Prostate gland (tissue), 2 donors: ENCODE measurements at regions not wholly inside any gene's neighbourhood (a gene's known extent, or its start where the extent isn't known, plus 50 kb on each side); places are given as distances from the start of the nearest gene placed in this dataset.

Source experiments
- CTCF ChIP-seq, 4 experiments: fragments of 200-600 bp in 2 of 4; fragments of 450-650 bp in 2 of 4; sonication (generic) in 2 of 4; IDR thresholded peaks; 1 replicate in 3 of 4; 2 replicates in 1 of 4; pipeline ENCODE4 v1.5.1; 2016 to 2019; ENCODE audit warnings: antibody characterized with exemption in 4 of 4, mild to moderate bottlenecking in 2 of 4, moderate library complexity in 2 of 4
- POLR2AphosphoS5 ChIP-seq: sonication (generic); formaldehyde crosslinking; IDR thresholded peaks from one replicate; pipeline ENCODE4 v1.6.1; 2017; ENCODE audit warnings: antibody characterized with exemption

GRCh38 chr2:194002699-194003368 lies 1654.2 kb upstream of the SLC39A10 start:
- TF ChIP-seq CTCF (IDR thresholded peaks at IDR 0.05) (no peak), POLR2AphosphoS5 (no peak)
